DMS53 treated with DMSO at 0.1 percent for 48 hours (cell line): ENCODE measurements at regions not wholly inside any gene's neighbourhood (a gene's known extent, or its start where the extent isn't known, plus 50 kb on each side); places are given as distances from the start of the nearest gene placed in this dataset.

Experiments
- DNase-seq: peaks from one replicate; lab custom pipeline; 2025; ENCODE audit not compliant: unreplicated experiment; lab: John Stamatoyannopoulos, UW

DNA sequence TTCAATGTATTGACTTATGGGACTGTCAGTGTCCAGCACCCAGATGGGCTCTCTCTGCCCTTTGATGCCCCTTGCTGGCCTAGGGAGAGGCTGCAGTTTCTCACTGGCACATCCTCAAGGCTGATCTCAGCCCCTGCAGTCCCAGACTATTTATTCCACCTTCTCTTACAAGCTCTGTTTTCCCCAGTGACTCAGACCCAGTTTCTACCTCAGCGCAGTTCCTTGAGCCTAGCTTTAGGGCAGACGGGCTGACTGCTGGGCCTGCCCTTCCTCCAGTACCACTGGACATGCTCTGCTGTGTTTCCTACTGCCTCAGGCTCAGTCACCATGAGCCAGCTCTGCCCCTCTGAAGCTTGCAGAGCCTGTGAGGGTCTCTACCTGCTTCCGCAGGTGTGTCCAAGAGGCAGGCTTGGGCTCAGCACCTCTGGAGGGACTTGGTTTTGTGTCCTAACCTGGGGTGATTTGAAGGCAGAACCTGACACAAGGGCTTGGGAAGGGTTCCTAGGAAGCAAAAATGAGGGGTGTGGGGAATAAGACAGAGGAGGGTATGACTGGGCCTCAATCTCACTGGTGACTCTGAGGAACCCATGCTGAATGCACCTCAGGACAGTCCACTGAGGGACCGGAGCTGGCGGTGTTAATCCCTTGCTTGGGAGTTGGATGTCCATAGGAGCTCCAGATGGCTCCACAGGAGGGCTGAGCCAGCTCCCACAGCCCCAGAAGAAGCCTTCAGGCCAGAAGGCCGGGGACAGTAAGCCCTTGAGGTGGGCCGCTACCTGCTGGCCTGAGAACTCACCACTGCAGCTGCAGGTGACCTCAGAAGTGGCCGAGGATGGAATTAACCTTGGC lies 689.9 kb downstream of the MATN1 start:
- DNase-seq, result no peak

DNA sequence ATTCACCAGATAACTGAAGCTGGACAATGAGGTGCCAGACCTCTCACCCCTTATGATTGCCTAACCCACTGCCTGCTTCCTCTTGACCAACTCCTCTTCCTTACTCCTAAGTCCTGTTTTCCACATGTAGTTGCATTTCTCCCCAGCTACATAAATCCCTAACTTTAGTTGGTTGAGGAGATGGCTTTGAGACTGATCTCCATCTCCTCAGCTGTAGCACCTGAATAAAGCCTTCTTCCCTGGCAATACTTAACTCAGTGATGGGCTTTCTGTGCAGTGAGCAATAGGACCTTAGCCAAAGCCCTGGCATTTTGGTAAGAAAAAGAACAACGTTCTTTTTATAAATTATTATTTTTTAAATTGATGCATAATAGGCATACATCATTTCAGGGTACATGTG lies 691.1 kb downstream of the MATN1 start:
- DNase-seq, result no peak

DNA sequence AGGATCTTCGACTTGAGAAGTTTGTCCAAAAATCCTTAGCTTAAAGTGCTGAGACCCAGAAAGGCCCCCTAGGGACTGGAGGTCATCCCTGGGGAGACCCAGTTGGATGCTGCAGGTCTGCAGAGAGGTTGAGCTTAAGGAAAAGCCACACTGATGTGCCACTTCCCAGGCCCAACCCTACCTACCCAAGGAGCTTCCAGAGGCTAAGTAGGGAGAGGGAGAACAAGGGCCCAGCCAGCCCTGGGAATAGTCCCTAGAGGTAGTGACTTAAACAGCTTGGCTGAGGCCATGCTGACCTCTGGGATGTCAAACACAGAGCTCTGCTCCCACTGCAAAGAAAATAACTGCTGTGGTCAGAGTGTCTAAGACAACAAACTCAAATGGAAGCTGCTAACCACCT lies 693.7 kb downstream of the MATN1 start:
- DNase-seq, result no peak

DNA sequence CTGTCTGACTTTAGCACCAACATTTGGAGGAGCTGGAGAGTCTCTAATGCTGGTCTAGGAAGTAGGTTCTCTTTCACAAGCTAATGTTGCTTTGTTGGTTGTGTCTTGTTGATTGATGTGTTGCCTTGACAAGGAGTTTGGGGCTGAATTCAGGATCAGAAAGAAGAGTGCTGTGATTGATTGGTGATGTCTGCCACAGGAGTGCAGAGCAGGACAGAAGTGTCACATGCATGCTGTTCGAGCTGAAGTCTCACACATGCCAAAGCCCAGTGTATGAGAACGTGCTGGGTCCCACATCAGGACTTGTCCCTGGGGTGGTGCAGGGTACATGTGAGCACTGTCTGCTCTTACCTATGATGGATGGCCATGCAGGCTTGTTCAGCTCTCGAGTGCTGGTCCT lies 694.4 kb downstream of the MATN1 start:
- no peak for DNase-seq

DNA sequence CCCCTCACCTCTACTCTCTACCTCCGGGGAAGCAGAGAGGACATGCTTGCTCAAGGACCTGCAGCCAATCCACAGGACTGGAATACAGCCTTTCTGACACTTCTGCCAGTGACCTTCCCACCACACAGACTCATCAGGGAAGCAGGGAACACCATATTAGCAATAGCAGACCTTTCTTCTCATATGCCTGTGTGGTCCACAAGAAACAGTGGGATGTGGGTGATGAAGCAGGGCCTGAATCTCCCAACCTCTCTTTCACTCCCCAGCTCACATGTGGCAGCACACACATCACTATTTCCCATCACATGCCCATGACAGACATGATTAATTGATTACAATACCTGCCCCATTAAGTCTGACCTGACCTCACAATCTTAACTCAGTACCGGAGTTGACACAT lies 695.1 kb downstream of the MATN1 start:
- no peak for DNase-seq

- DNase-seq, result no peak
Observed at GRCh38 chr1:30027247-30027646, 696.1 kb downstream of the MATN1 start.

- DNase-seq, result no peak
Observed at GRCh38 chr1:30024411-30025195, 698.8 kb downstream of the MATN1 start.

- no peak for DNase-seq
Observed at GRCh38 chr1:30023339-30024022, 699.9 kb downstream of the MATN1 start.

GRCh38 chr1:30014031-30014430 lies 709.4 kb downstream of the MATN1 start:
- DNase-seq, result no peak

DNA sequence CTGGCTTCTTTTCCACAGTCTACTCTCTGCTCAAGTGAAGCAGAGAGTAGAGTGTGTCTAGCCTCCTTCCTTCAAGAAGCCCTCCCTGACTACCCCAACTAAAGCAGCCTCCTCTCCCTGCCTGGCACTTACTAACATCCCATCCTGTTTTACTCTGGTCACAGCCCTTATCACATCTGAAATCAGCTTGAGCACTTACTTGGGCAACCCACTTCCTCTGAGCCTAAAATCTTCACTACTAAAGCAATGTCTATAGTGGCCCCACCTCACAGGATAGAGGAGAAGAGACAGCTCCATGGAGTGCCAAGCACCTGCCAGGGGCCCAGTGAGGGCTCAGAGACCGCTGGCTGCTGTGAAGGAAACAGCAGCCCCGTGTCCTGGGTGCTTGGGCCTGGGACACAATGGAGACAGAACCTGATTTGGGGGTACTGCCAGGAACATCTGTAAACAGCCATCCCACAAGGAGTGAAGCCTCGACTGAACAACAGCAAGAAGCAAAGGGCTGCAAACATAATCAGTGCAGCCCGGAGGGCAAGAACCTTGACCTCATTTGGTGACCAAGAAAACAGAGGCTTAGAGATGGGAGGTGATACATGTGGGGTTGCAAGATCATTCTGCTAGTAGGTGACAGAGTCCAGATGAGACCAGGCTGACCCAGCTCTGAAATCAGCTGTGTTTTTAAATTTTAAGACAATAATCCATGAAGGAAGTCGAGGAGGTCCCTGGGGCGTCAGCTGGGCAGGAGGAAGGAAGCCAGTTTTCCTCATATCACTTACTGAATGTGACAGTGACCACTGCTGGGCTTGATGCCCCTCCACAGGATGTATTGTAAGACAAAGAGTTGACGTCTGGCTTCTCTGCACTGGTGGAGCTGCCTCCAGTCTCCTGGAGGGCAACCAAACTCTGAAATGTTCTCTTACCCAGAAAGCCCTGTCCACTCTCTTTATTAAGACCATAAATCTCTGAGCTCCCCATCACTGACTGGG lies 710.6 kb downstream of the MATN1 start:
- DNase-seq, result no peak

GRCh38 chr1:30011970-30012369 lies 711.4 kb downstream of the MATN1 start:
- DNase-seq, result no peak

DNA sequence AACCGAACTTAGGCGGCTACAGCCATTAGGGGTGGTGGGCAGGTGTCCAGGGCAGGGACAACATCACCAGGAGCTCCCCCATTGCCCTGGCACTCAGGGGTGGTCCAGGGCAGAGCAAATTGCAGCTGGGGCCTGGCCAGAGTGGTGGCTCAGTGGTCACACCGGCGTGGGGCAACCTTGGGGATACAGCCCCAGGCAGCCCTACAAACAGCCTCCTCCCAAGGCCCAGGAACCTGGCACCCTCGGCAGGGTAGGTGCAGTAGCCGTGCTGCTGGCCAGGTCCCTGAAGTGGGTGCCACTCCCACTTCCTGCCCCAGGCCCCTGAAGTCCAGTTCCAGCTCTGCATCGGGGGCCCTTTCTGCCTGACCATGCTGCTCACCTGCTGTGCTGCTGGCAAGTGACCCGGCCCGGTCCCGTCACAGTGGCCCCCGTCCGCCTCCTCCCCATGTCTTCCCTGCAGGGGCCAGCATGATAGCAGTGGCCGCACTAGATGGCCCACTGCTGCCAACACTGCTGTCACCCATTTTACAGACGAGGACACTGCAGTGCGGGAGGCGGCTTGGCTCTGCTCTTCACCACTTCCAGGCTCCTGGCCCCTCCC lies 712.8 kb downstream of the MATN1 start:
- DNase-seq, result no peak

DNA sequence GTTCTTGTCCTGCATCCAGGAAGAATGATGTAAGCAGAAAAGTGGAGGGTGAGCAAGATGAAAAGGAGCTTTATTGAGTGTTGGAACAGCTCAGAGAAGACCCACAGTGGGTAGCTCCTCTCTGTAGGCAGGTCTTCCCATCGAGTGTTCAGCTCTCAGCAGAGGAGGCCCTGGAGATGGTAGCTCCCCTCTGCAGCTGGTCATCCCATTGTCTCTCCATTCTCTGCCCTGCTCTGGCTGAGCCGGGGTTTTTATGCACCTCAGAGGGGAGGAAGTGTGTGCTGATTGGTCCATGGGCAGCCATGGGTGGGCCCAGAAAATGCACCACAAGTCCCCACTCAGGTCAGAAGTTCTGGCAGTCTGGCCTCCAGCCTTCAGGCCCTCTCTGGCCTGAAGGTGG lies 713.7 kb downstream of the MATN1 start:
- DNase-seq, result no peak

DNA sequence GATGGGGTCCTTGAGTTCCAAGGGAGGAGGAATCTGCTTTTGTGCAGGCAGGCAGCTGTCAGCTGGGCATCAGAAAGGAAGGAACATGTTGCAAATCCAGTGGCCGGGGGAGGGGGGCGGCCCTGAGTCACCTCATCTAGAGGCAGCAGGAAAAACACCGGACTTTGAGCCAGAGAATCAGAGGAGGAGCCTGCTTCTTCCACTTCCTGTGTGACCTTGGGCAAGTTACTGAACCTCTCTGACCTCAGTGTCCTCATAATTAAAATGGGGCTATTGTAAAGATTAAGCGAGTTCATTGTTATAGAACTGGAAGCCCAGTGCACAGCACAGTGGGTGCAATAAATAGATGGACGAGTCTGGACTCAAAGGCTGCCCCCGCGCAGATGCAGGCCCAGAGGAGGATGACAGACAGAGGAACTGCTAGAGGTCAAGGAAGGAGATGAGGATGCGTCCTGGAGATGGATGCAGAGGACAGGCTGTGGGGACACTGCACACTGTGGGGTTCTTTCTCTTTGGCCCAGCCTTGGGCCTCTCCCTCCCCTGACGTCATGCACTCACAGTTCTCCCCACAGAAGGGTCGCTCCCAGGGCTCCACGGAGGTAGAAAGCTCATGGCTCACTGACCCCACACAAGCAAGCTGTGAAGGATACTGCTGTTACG lies 714.3 kb downstream of the MATN1 start:
- no peak for DNase-seq

GRCh38 chr1:30008372-30008997 lies 714.9 kb downstream of the MATN1 start:
- no peak for DNase-seq

DNA sequence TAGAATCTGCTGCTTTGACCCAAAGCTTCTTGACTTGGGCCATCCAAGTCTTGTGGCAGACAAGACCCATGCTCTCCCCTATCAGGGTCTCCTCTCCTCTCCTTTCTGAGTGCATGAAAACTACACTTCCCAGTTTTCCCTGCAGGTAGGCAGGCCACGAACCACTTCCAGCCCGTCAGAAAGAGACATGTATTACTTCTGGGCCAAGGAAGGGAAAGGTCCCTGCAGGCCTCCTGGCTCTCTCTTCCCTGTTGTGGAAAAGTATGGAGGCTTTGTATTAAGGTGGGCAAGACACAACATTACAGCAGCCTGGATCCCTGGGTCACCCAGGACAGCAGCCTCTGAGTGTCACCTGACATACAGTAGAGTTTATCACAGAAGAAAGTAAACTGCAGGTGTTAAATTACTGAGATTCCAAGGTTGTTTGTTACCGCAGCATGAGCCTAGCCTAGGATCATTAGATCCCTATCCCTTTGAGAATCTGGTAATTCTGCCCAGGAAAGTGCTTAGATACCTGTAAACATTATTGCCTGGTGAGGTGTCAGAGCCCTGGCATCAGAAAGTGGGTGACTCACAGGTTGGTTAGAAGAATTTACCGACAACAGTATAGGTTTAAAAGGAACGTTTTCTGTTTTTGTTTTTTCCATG lies 717.3 kb downstream of the MATN1 start:
- DNase-seq, result no peak

DNA sequence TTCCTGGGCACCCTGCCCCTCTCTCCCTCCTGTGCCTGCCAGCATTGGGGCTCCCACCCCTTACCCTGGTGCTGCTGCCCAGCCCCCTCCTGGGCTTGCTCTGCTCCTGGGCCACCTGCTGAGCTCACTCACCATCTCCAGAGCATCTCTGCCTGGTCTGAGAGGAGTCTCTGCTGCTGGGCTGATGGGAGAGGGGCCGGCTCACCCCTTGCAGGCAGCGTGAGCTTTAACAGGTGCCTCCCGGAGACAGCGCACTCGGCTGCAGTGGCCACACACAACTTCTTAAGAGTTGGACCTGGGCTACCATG lies 721.7 kb downstream of the MATN1 start:
- no peak for DNase-seq

GRCh38 chr1:30001011-30001731 lies 722.2 kb downstream of the MATN1 start:
- DNase-seq, result no peak
